GM23248 (cell line): ENCODE measurements at regions not wholly inside any gene's neighbourhood (a gene's known extent, or its start where the extent isn't known, plus 50 kb on each side); places are given as distances from the start of the nearest gene placed in this dataset.

Experiments used
- DNase-seq: peaks from one replicate; pipeline ENCODE4 v3.0.0-alpha.2; 2015
- H2AFZ ChIP-seq: fragments of 200-600 bp; sonication (generic); 2 replicates; pipeline ENCODE4 v1.6.1; 2016; ENCODE audit warnings: antibody characterized with exemption
- H3F3A ChIP-seq: fragments of 200-600 bp; sonication (generic); 2 replicates; pipeline ENCODE4 v1.6.1; 2016; ENCODE audit warnings: mild to moderate bottlenecking, antibody characterized with exemption, mixed run types; ENCODE audit not compliant: insufficient read depth
- H3K27ac ChIP-seq: fragments of 200-600 bp; sonication (generic); 2 replicates; pipeline ENCODE4 v1.5.1; 2016; ENCODE audit warnings: mild to moderate bottlenecking
- H3K27me3 ChIP-seq: fragments of 200-600 bp; sonication (generic); replicated peaks from 2 replicates; pipeline ENCODE4 v1.6.1; 2016; ENCODE audit warnings: mild to moderate bottlenecking; ENCODE audit not compliant: insufficient read depth
- H3K36me3 ChIP-seq: fragments of 200-600 bp; sonication (generic); 2 replicates; pipeline ENCODE4 v1.6.1; 2016; ENCODE audit warnings: low read depth, mild to moderate bottlenecking
- H3K4me1 ChIP-seq: fragments of 200-600 bp; sonication (generic); 2 replicates; pipeline ENCODE4 v1.6.1; 2016; ENCODE audit warnings: mild to moderate bottlenecking; ENCODE audit not compliant: insufficient read depth
- H3K4me2 ChIP-seq: fragments of 200-600 bp; sonication (generic); one replicate; pipeline ENCODE4 v1.6.1; 2016; ENCODE audit warnings: mild to moderate bottlenecking; ENCODE audit not compliant: unreplicated experiment
- H3K4me3 ChIP-seq: fragments of 200-600 bp; sonication (generic); 2 replicates; pipeline ENCODE4 v1.5.1; 2016; ENCODE audit warnings: mild to moderate bottlenecking
- H3K79me2 ChIP-seq: fragments of 200-600 bp; sonication (generic); 2 replicates; pipeline ENCODE4 v1.6.1; 2016; ENCODE audit warnings: mild to moderate bottlenecking; ENCODE audit not compliant: insufficient read depth
- H3K9ac ChIP-seq: fragments of 200-600 bp; sonication (generic); 2 replicates; pipeline ENCODE4 v1.6.1; 2016; ENCODE audit warnings: mild to moderate bottlenecking
- H3K9me2 ChIP-seq: fragments of 200-600 bp; sonication (generic); 2 replicates; pipeline ENCODE4 v1.6.1; 2016; ENCODE audit warnings: mixed run types, mild to moderate bottlenecking, moderate library complexity; ENCODE audit not compliant: insufficient read depth
- H3K9me3 ChIP-seq: fragments of 200-600 bp; sonication (generic); one replicate; pipeline ENCODE4 v1.6.1; 2017; ENCODE audit warnings: low read depth
- H4K20me1 ChIP-seq: fragments of 200-600 bp; sonication (generic); 2 replicates; pipeline ENCODE4 v1.6.0; 2016; ENCODE audit not compliant: insufficient read depth
- EZH2 ChIP-seq: fragments of 200-600 bp; sonication (generic); IDR thresholded peaks from 2 replicates; pipeline ENCODE4 v1.6.1; 2018; ENCODE audit warnings: antibody characterized with exemption, mild to moderate bottlenecking; ENCODE audit not compliant: insufficient read depth, poor library complexity, severe bottlenecking
- EZH2phosphoT487 ChIP-seq: fragments of 200-600 bp; sonication (generic); IDR thresholded peaks from 2 replicates; pipeline ENCODE4 v1.6.1; 2018; ENCODE audit warnings: antibody characterized with exemption, moderate library complexity, mild to moderate bottlenecking, low read depth; ENCODE audit not compliant: insufficient read depth
- WGBS, 2 experiments: methylation state at CpG; one replicate each; pipeline ENCODE4 v1.1.6; 2015 to 2017; ENCODE audit warnings: low lambda C conversion rate in 2 of 2, low coverage in 1 of 2; ENCODE audit errors: missing lambda C conversion rate in 2 of 2; 5-methylcytosine and 5-hydroxymethylcytosine counted together
- in situ Hi-C: fragments of 300-500 bp; cut with MboI; formaldehyde crosslinking; loops from 2 replicates; pipeline ENCODE4 v1.15.0; 2020

- Histone ChIP-seq H4K20me1 (no peaks in the 10 kb centered on the region), H3K79me2 (no peaks in the 10 kb centered on the region), H3F3A (no peaks in the 10 kb centered on the region), H3K27me3 (no peaks in the 10 kb centered on the region), H3K9me2 (no peaks in the 10 kb centered on the region), H3K36me3 (no peaks in the 10 kb centered on the region), H3K9me3 (no peaks in the 10 kb centered on the region), H3K4me2 (no peak overlapping the region), H3K27ac (no peak overlapping the region), H3K4me1 (no peaks in the 10 kb centered on the region), H2AFZ (no peak overlapping the region), H3K9ac (no peak overlapping the region), H3K4me3 (no peak overlapping the region)
- TF ChIP-seq EZH2phosphoT487 (no peak), EZH2 (no peak)
- no peak for DNase-seq
- in situ Hi-C loops, result loop anchor here (25.0 kb wide), 1 partner anchor 161 kb away; no protein-coding TSS in a partner anchor
- WGBS, 2 experiments, result 9 to 10% methylated on average over 2 of the region's 2 CpGs
These were observed 259.6 kb upstream of the SLC24A2 start for GRCh38 chr9:20048437-20048836.

GRCh38 chr9:20044686-20045085 is 255.8 kb upstream of the SLC24A2 start:
- H3K36me3 ChIP-seq, result no peaks in the 10 kb centered on the region
- H3F3A ChIP-seq, result no peaks in the 10 kb centered on the region
- in situ Hi-C loops, result loop anchor here (25.0 kb wide), 1 partner anchor 157 kb away; no protein-coding TSS in a partner anchor
- H3K79me2 ChIP-seq, result no peaks in the 10 kb centered on the region
- H2AFZ ChIP-seq, result no peak overlapping the region
- H3K4me1 ChIP-seq, result no peaks in the 10 kb centered on the region
- no peaks in the 10 kb centered on the region for H4K20me1 ChIP-seq
- H3K27ac ChIP-seq, result no peak overlapping the region
- no peak for TF ChIP-seq EZH2
- no peak for TF ChIP-seq EZH2phosphoT487
- DNase-seq, result no peak
- H3K27me3 ChIP-seq, result peaks cover 12% of the 10 kb centered on the region; the same call in 1 of the 2 replicates
- H3K9me3 ChIP-seq, result no peaks in the 10 kb centered on the region
- H3K9me2 ChIP-seq, result no peaks in the 10 kb centered on the region
- H3K4me3 ChIP-seq, result no peak overlapping the region
- no peak overlapping the region for H3K4me2 ChIP-seq
- no peak overlapping the region for H3K9ac ChIP-seq

- Histone ChIP-seq H3K79me2 (no peaks in the 10 kb centered on the region), H3K27me3 (peaks cover 12% of the 10 kb centered on the region; the same call in 1 of the 2 replicates), H4K20me1 (no peaks in the 10 kb centered on the region), H3K36me3 (no peaks in the 10 kb centered on the region), H3K4me2 (no peak overlapping the region), H3K4me3 (no peak overlapping the region), H3K9me2 (no peaks in the 10 kb centered on the region), H3K9me3 (no peaks in the 10 kb centered on the region), H3K9ac (no peak overlapping the region), H3K27ac (no peak overlapping the region), H3F3A (no peaks in the 10 kb centered on the region), H2AFZ (no peak overlapping the region), H3K4me1 (no peaks in the 10 kb centered on the region)
- 91 to 93% methylated on average over 1 of the region's 1 CpG for WGBS, 2 experiments
- DNase-seq, result no peak
- TF ChIP-seq EZH2 (no peak), EZH2phosphoT487 (no peak)
- in situ Hi-C loops, result loop anchor here (25.0 kb wide), 1 partner anchor 156 kb away; no protein-coding TSS in a partner anchor
These were observed 254.6 kb upstream of the SLC24A2 start for GRCh38 chr9:20043461-20043860.

GRCh38 chr9:20043035-20043434 is 254.2 kb upstream of the SLC24A2 start:
- 74 to 76% methylated on average over 3 of the region's 3 CpGs for WGBS, 2 experiments

More at GRCh38 chr9:20043035-20043434, 254.2 kb upstream of the SLC24A2 start:
- H3K27ac ChIP-seq, result no peak overlapping the region
- H3K4me1 ChIP-seq, result no peaks in the 10 kb centered on the region
- no peak overlapping the region for H3K4me2 ChIP-seq
- H3K36me3 ChIP-seq, result no peaks in the 10 kb centered on the region
- no peaks in the 10 kb centered on the region for H4K20me1 ChIP-seq
- TF ChIP-seq EZH2 (no peak), EZH2phosphoT487 (no peak)
- in situ Hi-C loops, result loop anchor here (25.0 kb wide), 1 partner anchor 156 kb away; no protein-coding TSS in a partner anchor
- H3K27me3 ChIP-seq, result peaks cover 12% of the 10 kb centered on the region; the same call in 1 of the 2 replicates
- H3K9me2 ChIP-seq, result no peaks in the 10 kb centered on the region
- no peak overlapping the region for H3K4me3 ChIP-seq
- H3K9me3 ChIP-seq, result no peaks in the 10 kb centered on the region
- no peaks in the 10 kb centered on the region for H3K79me2 ChIP-seq
- DNase-seq, result no peak
- H3F3A ChIP-seq, result no peaks in the 10 kb centered on the region
- no peak overlapping the region for H3K9ac ChIP-seq
- no peak overlapping the region for H2AFZ ChIP-seq
